GM18867 (cell line): ENCODE measurements at regions not wholly inside any gene's neighbourhood (a gene's known extent, or its start where the extent isn't known, plus 50 kb on each side); places are given as distances from the start of the nearest gene placed in this dataset.
"Not testable (repeated sequence)": the region's sequence is repeated elsewhere in the genome, so short reads cannot be mapped to it uniquely, and the experiment has no call there.

Experiments
- ATAC-seq: cut with Tn5 transposase; IDR thresholded peaks from one replicate; pipeline ENCODE4 v1.9.1; 2021; ENCODE audit warnings: mild to moderate bottlenecking, moderate library complexity; ENCODE audit not compliant: unreplicated experiment

DNA sequence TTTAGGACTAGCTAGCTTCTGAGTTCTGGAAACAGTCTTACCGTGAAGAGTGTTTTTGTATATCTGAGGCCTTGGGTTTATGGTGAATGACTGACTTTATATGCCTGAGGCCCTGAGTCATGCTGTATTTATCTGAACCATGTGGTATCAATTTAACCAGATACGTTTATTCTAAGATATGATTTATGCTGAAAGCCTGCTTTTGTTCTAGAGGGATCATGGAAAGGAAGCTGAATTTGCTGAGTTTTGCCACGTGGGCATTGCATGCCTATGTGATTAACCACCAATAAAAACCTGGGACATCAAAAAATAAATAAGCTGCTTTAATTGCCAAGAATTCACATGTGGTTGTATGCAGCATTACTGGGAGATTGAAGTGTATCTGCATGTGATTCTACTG, 1374.7 kb upstream of the PCDH10 start:
- not testable (repeated sequence) for ATAC-seq

DNA sequence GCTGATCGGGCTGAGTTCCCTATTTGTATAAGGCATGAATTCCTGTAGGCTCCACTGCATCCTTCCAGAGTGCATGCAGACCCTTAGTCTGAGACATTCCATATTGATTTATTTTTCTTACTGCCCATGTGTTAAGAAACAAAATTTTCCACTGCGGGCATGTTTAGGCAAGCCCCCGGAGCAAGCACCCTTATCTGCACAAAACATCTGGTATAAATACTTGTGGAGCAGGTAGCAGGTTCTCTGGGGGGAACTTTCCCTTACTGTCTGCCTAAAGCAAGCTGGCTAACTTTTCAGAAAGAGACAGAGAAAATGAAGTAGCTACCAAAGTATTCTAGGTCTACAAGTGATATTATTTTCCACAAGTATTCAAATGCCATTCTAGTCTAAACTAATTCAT, 1338.5 kb upstream of the PCDH10 start:
- not testable (repeated sequence) for ATAC-seq
